GM10248 (cell line): ENCODE measurements at regions not wholly inside any gene's neighbourhood (a gene's known extent, or its start where the extent isn't known, plus 50 kb on each side); places are given as distances from the start of the nearest gene placed in this dataset.
"Not testable (repeated sequence)": the region's sequence is repeated elsewhere in the genome, so short reads cannot be mapped to it uniquely, and the experiment has no call there.

ENCODE experiments used
- CTCF ChIA-PET: fragments of 300-600 bp; sonication (Branson Sonifier 250); formaldehyde crosslinking; extraction: SDS; loops from one replicate; lab custom pipeline; 2021; ENCODE audit warnings: antibody characterized with exemption; lab: Yijun Ruan, JAX
- POLR2A ChIA-PET: fragments of 350-650 bp; sonication (Branson Sonifier 250); formaldehyde crosslinking; extraction: SDS; loops from one replicate; lab custom pipeline; 2020; ENCODE audit warnings: antibody characterized with exemption; lab: Yijun Ruan, JAX
- DNase-seq: peaks from one replicate; pipeline ENCODE4 v3.0.0; 2012; ENCODE audit errors: extremely low spot score
- TF ChIP-seq, protein P1 (sequence below): IDR thresholded peaks from 2 replicates; pipeline ENCODE4 v1.5.1; 2012; ENCODE audit warnings: mild to moderate bottlenecking, low read depth; ENCODE audit errors: extremely low read depth, missing control alignments, control extremely low read depth

DNA sequence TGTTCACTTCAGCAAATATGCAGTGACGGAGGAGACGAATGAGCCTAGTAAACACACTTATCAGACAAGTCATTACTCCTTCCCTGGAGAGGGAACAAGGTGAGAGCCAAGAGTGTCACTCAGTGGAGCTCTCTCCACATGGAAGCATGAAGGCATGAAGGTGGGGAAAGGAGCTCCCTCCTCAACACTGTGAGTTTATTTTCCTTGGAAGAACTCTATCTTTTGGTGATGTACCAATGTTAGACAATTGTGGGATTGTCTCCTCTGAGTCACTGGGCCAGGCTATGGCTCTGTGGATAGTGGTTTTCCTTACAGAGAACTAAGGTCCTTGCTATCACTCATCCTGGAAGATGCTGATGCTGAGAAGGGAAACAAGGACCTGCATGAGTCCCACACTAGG lies 200.2 kb downstream of the CPEB2 start:
- TF ChIP-seq, protein P1, sequence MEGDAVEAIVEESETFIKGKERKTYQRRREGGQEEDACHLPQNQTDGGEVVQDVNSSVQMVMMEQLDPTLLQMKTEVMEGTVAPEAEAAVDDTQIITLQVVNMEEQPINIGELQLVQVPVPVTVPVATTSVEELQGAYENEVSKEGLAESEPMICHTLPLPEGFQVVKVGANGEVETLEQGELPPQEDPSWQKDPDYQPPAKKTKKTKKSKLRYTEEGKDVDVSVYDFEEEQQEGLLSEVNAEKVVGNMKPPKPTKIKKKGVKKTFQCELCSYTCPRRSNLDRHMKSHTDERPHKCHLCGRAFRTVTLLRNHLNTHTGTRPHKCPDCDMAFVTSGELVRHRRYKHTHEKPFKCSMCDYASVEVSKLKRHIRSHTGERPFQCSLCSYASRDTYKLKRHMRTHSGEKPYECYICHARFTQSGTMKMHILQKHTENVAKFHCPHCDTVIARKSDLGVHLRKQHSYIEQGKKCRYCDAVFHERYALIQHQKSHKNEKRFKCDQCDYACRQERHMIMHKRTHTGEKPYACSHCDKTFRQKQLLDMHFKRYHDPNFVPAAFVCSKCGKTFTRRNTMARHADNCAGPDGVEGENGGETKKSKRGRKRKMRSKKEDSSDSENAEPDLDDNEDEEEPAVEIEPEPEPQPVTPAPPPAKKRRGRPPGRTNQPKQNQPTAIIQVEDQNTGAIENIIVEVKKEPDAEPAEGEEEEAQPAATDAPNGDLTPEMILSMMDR = no peak
- ChIA-PET CTCF (interaction anchor here (1.4 kb wide), 1 partner anchor 8 kb away, joined by 4 read pairs; no protein-coding TSS in a partner anchor), POLR2A (no interaction called here)
- no peak for DNase-seq

DNA sequence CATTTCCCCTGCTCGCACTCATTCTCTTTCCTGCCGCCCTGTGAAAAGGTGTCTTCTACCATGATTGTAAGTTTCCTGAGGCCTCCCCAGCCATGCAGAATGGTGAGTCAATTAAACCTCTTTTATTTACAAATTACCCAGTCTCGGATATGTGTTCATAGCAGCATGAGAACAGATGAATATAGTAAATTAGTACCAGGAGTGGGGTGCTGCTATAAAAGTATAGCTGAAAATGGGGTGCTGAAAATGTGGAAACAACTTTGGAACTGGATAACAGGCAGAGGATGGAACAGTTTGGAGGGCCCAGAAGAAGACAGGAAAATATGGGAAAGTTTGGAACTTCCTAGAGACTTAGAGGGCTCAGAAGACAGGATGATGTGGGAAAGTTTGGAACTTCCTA lies 204.2 kb downstream of the CPEB2 start:
- POLR2A ChIA-PET, DNase-seq: not testable (repeated sequence)

DNA sequence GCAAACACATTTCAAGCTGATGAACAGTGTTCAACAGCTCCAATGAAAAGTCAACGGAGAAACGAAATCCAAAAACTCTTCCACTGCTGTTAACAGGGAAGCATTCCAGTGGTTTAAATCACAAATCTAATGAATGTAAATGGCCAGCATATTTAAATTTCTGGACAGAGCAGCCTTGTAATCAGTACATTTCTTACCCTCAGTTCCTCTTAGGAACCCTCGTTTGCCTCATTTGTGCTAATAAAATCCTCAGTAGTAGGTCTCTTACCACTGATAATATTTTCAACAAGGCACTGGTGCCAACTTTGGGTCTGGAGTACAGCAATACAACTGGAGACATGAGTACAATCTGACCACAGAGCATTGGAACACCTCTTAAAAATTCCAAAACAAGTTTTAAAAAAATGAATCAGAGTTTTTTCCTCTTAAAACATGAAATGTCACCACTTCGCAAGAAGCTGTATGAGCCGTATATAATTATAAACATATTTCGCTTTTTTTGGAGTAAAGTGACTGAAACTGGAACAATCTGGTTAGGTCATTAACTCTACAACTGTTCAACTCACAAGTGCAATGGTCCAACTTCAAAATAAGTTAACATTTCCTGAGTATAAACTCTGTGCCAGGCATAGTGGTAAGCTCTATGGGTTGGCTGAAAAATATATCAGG lies 211.2 kb downstream of the CPEB2 start:
- TF ChIP-seq, protein P1 = no peak
- CTCF ChIA-PET = interaction anchor here (1.0 to 1.6 kb wide), 3 partner anchors 15 to 20 kb away, joined by 3 to 5 read pairs (median 4); no protein-coding TSS in a partner anchor

More for the DNA sequence above, 204.2 kb downstream of the CPEB2 start:
- CTCF ChIA-PET = interaction anchor here (1.0 kb wide), 1 partner anchor 18 kb away, joined by 3 read pairs; no protein-coding TSS in a partner anchor

DNA sequence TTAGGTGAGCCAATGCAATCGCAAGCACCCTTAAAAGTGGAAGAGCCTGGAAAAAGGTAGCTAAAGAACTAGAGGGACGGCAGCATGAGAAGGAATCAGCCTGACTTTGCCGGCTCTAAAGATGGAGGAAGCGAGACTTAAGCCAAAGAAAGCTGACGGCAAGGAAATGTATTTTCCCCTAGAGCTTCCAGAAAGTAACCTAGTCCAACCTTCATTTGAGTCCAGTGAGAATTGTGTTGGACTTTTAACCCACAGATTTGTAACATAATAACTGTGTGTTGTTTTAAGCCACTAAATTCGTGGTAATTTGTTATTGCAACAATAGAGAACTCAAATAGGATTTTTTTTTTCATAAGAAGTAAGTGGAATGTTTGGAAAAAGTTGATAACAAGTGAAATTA lies 212.7 kb upstream of the C1QTNF7 start:
- DNase-seq = no peak
- POLR2A ChIA-PET = no interaction called here
- TF ChIP-seq, protein P1 = no peak
- CTCF ChIA-PET = no interaction called here

More for the DNA sequence above, 211.2 kb downstream of the CPEB2 start:
- POLR2A ChIA-PET = no interaction called here
- DNase-seq = no peak

DNA sequence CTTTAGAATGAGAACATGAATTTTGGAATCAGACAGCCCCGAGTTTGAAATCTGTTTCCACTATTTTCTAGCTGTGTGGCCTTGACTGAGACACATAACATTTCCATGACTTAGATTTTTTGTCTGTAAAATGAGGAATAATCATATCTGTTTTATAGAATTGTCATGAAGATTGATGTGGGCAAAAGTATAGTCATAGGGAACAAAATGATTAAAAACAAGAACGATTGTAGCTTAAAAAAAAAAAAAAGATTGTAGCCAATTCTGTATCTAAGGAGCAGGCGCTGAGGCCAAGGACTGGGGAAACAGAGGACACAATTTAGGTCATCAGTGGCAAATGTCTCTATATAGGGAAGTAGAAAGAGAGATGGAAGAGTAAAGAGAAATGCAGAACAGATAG lies 201.6 kb upstream of the C1QTNF7 start:
- TF ChIP-seq, protein P1 = no peak
- POLR2A ChIA-PET = no interaction called here
- CTCF ChIA-PET = no interaction called here
- no peak for DNase-seq

DNA sequence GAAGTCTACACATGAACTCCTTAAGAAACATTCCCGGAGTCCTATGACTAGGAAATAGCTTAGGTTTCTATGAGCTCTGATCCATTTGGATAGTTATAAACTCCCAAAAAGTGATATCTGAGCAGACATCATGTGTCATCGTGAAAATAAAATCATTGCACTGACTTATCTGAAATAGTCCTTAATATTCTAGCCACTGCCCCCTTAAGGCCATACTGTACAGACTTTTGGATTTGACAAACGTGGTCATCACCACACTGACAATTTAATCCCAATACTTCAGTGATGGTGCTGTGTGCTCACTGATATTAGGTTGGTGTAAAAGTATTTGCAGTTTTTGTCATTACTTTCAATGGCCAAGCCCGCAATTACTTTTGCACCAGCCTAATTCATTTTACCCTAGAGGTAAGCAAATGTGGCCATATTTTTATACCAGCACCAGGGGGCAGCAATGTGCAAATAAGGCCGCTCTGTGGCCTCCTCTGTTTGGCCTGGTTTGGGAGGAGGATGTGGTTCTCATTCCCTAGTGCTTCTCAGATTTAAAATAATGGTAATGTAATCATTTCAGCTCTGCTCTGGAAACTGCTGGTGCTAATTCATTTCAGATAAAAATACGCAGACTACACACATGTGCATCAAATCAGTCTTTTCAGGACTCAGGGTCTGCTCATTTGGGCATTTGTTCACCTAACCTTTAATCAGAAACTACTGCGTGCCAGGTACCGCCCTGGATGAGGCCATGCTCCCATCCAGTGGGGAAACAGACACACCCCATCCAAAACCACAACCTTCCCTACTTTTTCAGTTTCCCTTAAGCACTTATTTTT lies 196.4 kb upstream of the C1QTNF7 start:
- DNase-seq = peak; percentile 61
- POLR2A ChIA-PET = no interaction called here
- CTCF ChIA-PET = interaction anchor here (0.9 to 5.5 kb wide), 12 partner anchors 11 to 838 kb away, joined by 3 to 41 read pairs (median 6); no protein-coding TSS in a partner anchor
- TF ChIP-seq, protein P1 = peak; percentile 69
